ENCODE measurements at regions not wholly inside any gene's neighbourhood (a gene's known extent, or its start where the extent isn't known, plus 50 kb on each side); places are given as distances from the start of the nearest gene placed in this dataset.

DNA sequence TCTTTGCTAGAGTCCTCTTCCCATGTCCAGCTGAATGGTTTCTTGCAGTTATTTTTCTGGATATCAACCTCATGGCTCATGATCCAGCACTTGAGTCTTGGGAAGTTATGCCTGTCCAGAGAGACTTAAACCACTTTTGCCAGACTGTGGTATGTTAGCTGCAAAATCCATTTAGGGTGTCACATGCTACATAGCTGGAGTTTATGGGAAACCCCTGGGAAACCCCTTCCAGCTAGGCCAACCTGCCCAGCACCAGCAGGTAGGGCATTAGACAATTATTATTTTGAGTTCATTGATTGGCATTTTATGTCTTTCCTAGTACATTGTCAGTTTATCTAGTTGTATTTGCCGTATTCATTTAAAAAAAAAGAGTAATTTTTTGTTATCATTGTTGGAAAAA, 797.8 kb downstream of the EFNB2 start:
- Histone ChIP-seq H3K9ac (ENCODE audit: low read length) (no peak overlapping the region), H3K9me2 (ENCODE audit: low read depth, low read length) (no peaks in the 10 kb centered on the region), H2AFZ (ENCODE audit: low read length) (no peak overlapping the region), H3K4me3 (ENCODE audit: low read depth, low read length, poor library complexity, severe bottlenecking) (no peak overlapping the region), H3K36me3 (ENCODE audit: insufficient read depth, low read length) (no peaks in the 10 kb centered on the region), H3F3A (ENCODE audit: insufficient read depth, low read length) (no peaks in the 10 kb centered on the region), H3K9me3 (ENCODE audit: low read length) (no peaks in the 10 kb centered on the region), H3K27ac (ENCODE audit: low read depth, low read length, poor library complexity, severe bottlenecking) (no peak overlapping the region), H4K20me1 (ENCODE audit: insufficient read depth, low read length) (no peaks in the 10 kb centered on the region), H3K27me3 (ENCODE audit: insufficient read depth, low read length) (no peaks in the 10 kb centered on the region), H3K4me1 (ENCODE audit: insufficient read depth, low read length, severe bottlenecking) (no peaks in the 10 kb centered on the region), H3K79me2 (ENCODE audit: insufficient read depth, low read length) (no peaks in the 10 kb centered on the region), H3K4me2 (ENCODE audit: low read length) (no peak overlapping the region)
- TF ChIP-seq CTCF (IDR thresholded peaks at IDR 0.05; ENCODE audit: low read length) (no peak), EZH2 (IDR thresholded peaks at IDR 0.05; ENCODE audit: borderline replicate concordance, low read length) (no peak)

- Histone ChIP-seq H2AFZ (ENCODE audit: low read length) (no peak overlapping the region), H3K4me2 (ENCODE audit: low read length) (no peak overlapping the region), H3K9me3 (ENCODE audit: low read length) (no peaks in the 10 kb centered on the region), H3F3A (ENCODE audit: insufficient read depth, low read length) (no peaks in the 10 kb centered on the region), H3K27me3 (ENCODE audit: insufficient read depth, low read length) (no peaks in the 10 kb centered on the region), H4K20me1 (ENCODE audit: insufficient read depth, low read length) (no peaks in the 10 kb centered on the region), H3K4me1 (ENCODE audit: insufficient read depth, low read length, severe bottlenecking) (no peaks in the 10 kb centered on the region), H3K9me2 (ENCODE audit: low read depth, low read length) (no peaks in the 10 kb centered on the region), H3K27ac (ENCODE audit: low read depth, low read length, poor library complexity, severe bottlenecking) (no peak overlapping the region), H3K79me2 (ENCODE audit: insufficient read depth, low read length) (no peaks in the 10 kb centered on the region), H3K36me3 (ENCODE audit: insufficient read depth, low read length) (no peaks in the 10 kb centered on the region), H3K4me3 (ENCODE audit: low read depth, low read length, poor library complexity, severe bottlenecking) (no peak overlapping the region), H3K9ac (ENCODE audit: low read length) (no peak overlapping the region)
- TF ChIP-seq CTCF (IDR thresholded peaks at IDR 0.05; ENCODE audit: low read length) = no peak
- TF ChIP-seq EZH2 (IDR thresholded peaks at IDR 0.05; ENCODE audit: borderline replicate concordance, low read length) = no peak
Observed at GRCh38 chr13:105735281-105735680, 800.2 kb downstream of the EFNB2 start.

DNA sequence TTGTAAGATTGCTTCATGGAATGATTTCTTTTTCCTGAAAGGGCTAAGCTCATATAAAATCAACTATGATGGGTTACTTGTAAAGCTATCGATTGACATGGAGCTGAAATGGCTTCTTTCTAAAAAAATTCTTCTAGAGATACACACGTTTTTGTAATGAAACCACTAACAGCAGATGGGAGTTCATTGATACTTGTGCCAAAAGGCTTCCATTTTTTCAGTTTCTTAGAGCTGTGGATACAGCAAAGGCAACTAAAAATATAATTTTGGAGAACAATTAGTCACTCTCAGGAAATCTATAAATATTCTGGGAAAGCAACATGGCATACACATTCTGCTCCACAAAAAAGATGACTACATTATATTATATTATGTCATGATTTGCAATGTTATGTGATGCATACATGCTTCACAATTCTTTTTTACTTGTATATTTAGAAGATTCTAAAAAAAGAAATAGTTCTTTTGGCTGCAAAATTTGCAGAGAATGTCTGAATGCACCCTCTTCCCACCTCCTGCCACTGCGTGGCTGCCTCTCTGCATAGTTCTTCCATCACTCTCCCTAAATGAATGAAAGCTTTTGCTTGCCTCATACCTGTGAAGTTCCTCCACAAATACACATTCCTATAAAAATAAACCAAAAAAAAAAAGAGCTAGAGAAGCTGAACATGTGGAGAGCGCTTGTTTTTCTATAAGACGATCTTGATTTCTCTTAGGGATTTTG, 802.5 kb downstream of the EFNB2 start:
- Histone ChIP-seq H3K79me2 (ENCODE audit: insufficient read depth, low read length) (no peaks in the 10 kb centered on the region), H2AFZ (ENCODE audit: low read length) (no peak overlapping the region), H3K4me1 (ENCODE audit: insufficient read depth, low read length, severe bottlenecking) (no peaks in the 10 kb centered on the region), H3K36me3 (ENCODE audit: insufficient read depth, low read length) (no peaks in the 10 kb centered on the region), H3K9me2 (ENCODE audit: low read depth, low read length) (no peaks in the 10 kb centered on the region), H3K4me2 (ENCODE audit: low read length) (no peak overlapping the region), H3K27me3 (ENCODE audit: insufficient read depth, low read length) (no peaks in the 10 kb centered on the region), H3K9ac (ENCODE audit: low read length) (no peak overlapping the region), H3K9me3 (ENCODE audit: low read length) (no peaks in the 10 kb centered on the region), H3K4me3 (ENCODE audit: low read depth, low read length, poor library complexity, severe bottlenecking) (no peak overlapping the region), H3K27ac (ENCODE audit: low read depth, low read length, poor library complexity, severe bottlenecking) (no peak overlapping the region), H4K20me1 (ENCODE audit: insufficient read depth, low read length) (no peaks in the 10 kb centered on the region), H3F3A (ENCODE audit: insufficient read depth, low read length) (no peaks in the 10 kb centered on the region)
- no peak for TF ChIP-seq CTCF (IDR thresholded peaks at IDR 0.05; ENCODE audit: low read length)
- no peak for TF ChIP-seq EZH2 (IDR thresholded peaks at IDR 0.05; ENCODE audit: borderline replicate concordance, low read length)
